ENCODE measurements at regions not wholly inside any gene's neighbourhood (a gene's known extent, or its start where the extent isn't known, plus 50 kb on each side); places are given as distances from the start of the nearest gene placed in this dataset.

DNA sequence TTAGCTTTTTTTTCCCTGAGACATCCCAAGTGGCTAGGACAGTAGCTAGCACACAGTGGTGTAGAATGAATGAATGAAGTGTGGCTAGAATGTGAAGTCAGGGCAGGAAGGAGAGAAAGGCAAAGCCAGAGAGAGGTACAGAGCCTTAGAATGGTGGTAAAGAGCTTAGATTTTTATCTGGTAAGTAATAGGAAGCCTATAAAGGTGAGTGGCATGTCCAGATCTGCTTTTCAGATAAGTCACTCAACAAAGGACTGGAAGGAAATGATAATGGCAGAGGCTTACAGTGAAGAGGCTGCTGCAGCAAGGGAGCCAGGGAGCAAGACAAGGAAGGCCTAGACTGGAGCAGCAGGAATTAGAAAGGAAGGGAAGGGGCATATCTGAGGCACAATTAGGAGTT is 96.0 kb upstream of the PRDM1 start:
- POLR2A ChIA-PET (ENCODE audit: unreplicated experiment) = no interaction called here

DNA sequence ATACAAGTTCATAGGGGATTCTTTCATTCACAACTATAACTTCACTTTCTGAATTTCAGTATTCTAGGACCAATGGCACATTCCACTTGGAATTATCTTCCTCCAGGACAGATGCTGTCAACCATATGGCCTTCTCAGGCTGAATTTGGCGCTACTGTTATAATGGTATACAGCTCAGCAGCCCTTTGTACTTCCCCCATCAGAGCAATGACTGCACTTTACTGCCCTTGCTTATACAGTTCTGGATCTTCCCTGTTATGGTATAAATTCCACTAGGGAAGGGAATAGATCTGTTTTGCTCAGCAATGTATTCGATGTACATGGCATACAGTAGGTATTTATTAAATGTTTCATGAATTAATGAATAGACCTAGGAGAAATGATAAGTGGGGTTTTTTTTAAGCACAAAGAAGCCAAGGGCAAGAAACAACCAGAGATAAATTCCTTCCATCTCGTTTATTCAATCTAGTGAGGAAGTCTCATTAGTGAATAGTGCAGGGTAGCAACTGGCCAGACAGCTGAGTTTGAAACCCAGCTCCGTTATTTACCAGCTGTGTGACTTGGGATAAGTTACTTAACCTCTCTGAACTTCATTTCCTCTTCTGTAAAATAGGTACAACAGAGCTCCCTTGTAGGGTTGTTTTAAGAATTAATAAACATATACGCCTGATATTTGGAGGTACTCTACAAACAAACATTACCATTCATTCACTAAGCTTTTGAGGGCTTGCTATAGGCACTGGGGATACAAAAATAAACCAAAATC is 97.1 kb upstream of the PRDM1 start:
- H3F3A ChIP-seq (ENCODE audit: insufficient read depth, low read depth) = no peaks in the 10 kb centered on the region
- no peak overlapping the region for H2AFZ ChIP-seq
- H3K9me3 ChIP-seq (ENCODE audit: insufficient read depth, low read depth) = no peaks in the 10 kb centered on the region
- no peak overlapping the region for H3K4me3 ChIP-seq
- no peak overlapping the region for H3K27ac ChIP-seq
- 0 out of 2 replicates have a peak, but pooled peaks cover 4% of the 10 kb centered on the region for H3K4me1 ChIP-seq (replicated peaks; ENCODE audit: insufficient read depth)
- TF ChIP-seq EZH2 (IDR thresholded peaks at IDR 0.05; ENCODE audit: low read depth) = no peak
- TF ChIP-seq, protein P1, sequence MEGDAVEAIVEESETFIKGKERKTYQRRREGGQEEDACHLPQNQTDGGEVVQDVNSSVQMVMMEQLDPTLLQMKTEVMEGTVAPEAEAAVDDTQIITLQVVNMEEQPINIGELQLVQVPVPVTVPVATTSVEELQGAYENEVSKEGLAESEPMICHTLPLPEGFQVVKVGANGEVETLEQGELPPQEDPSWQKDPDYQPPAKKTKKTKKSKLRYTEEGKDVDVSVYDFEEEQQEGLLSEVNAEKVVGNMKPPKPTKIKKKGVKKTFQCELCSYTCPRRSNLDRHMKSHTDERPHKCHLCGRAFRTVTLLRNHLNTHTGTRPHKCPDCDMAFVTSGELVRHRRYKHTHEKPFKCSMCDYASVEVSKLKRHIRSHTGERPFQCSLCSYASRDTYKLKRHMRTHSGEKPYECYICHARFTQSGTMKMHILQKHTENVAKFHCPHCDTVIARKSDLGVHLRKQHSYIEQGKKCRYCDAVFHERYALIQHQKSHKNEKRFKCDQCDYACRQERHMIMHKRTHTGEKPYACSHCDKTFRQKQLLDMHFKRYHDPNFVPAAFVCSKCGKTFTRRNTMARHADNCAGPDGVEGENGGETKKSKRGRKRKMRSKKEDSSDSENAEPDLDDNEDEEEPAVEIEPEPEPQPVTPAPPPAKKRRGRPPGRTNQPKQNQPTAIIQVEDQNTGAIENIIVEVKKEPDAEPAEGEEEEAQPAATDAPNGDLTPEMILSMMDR (conservative IDR thresholded peaks at IDR 0.05) = no peak
- no peaks in the 10 kb centered on the region for H3K9me2 ChIP-seq (ENCODE audit: insufficient read depth)
- intact Hi-C loops (cut with micrococcal nuclease; ENCODE audit: unreplicated experiment) = no loop called here
- no peaks in the 10 kb centered on the region for H3K36me3 ChIP-seq (ENCODE audit: low read depth)
- ChIA-PET CTCF (no interaction called here), POLR2A (ENCODE audit: unreplicated experiment) (no interaction called here)
- H3K27me3 ChIP-seq (ENCODE audit: insufficient read depth, low read depth) = no peaks in the 10 kb centered on the region
- H3K79me2 ChIP-seq (ENCODE audit: low read depth) = no peaks in the 10 kb centered on the region
- no TSS peak for BruUV-seq (replicated peaks)
- H4K20me1 ChIP-seq (ENCODE audit: insufficient read depth) = no peaks in the 10 kb centered on the region
- DNase-seq = no peak
- H3K4me2 ChIP-seq = no peak overlapping the region

More for the DNA sequence above, 96.0 kb upstream of the PRDM1 start:
- intact Hi-C loops (cut with micrococcal nuclease; ENCODE audit: unreplicated experiment) = no loop called here
- no peaks in the 10 kb centered on the region for H3K79me2 ChIP-seq (ENCODE audit: low read depth)
- no peak overlapping the region for H2AFZ ChIP-seq
- H3K4me3 ChIP-seq = no peak overlapping the region
- no peak overlapping the region for H3K27ac ChIP-seq
- no peaks in the 10 kb centered on the region for H3F3A ChIP-seq (ENCODE audit: insufficient read depth, low read depth)
- no peak overlapping the region for H3K4me2 ChIP-seq
- H3K9me2 ChIP-seq (ENCODE audit: insufficient read depth) = no peaks in the 10 kb centered on the region
- no peaks in the 10 kb centered on the region for H3K36me3 ChIP-seq (ENCODE audit: low read depth)
- TF ChIP-seq, protein P1 (conservative IDR thresholded peaks at IDR 0.05) = no peak
- no peak for TF ChIP-seq EZH2 (IDR thresholded peaks at IDR 0.05; ENCODE audit: low read depth)
- no TSS peak for BruUV-seq (replicated peaks)
- 0 out of 2 replicates have a peak, but pooled peaks cover 4% of the 10 kb centered on the region for H3K4me1 ChIP-seq (replicated peaks; ENCODE audit: insufficient read depth)
- CTCF ChIA-PET = interaction anchor here (0.7 kb wide), 2 partner anchors 568 to 1125 kb away, joined by 3 read pairs; partner anchors contain the start of gene BEND3
- H3K27me3 ChIP-seq (ENCODE audit: insufficient read depth, low read depth) = no peaks in the 10 kb centered on the region
- H4K20me1 ChIP-seq (ENCODE audit: insufficient read depth) = no peaks in the 10 kb centered on the region
- H3K9me3 ChIP-seq (ENCODE audit: insufficient read depth, low read depth) = no peaks in the 10 kb centered on the region
- DNase-seq = no peak

GRCh38 chr6:105988321-105988720 is 97.8 kb upstream of the PRDM1 start:
- Histone ChIP-seq H3K4me2 (no peak overlapping the region), H3K9me3 (ENCODE audit: insufficient read depth, low read depth) (no peaks in the 10 kb centered on the region), H3K9me2 (ENCODE audit: insufficient read depth) (no peaks in the 10 kb centered on the region), H3K4me1 (replicated peaks; ENCODE audit: insufficient read depth) (0 out of 2 replicates have a peak, but pooled peaks cover 4% of the 10 kb centered on the region), H3K27ac (no peak overlapping the region), H2AFZ (no peak overlapping the region), H3K4me3 (no peak overlapping the region), H3K79me2 (ENCODE audit: low read depth) (no peaks in the 10 kb centered on the region), H4K20me1 (ENCODE audit: insufficient read depth) (no peaks in the 10 kb centered on the region), H3K27me3 (ENCODE audit: insufficient read depth, low read depth) (no peaks in the 10 kb centered on the region), H3F3A (ENCODE audit: insufficient read depth, low read depth) (no peaks in the 10 kb centered on the region), H3K36me3 (ENCODE audit: low read depth) (no peaks in the 10 kb centered on the region)
- no peak for DNase-seq
- CTCF ChIA-PET = no interaction called here
- POLR2A ChIA-PET (ENCODE audit: unreplicated experiment) = no interaction called here
- BruUV-seq (replicated peaks) = no TSS peak
- intact Hi-C loops (cut with micrococcal nuclease; ENCODE audit: unreplicated experiment) = no loop called here
- TF ChIP-seq, protein P1 (conservative IDR thresholded peaks at IDR 0.05) = no peak
- TF ChIP-seq EZH2 (IDR thresholded peaks at IDR 0.05; ENCODE audit: low read depth) = no peak

Data from PC-9 (cell line).